Tibial artery (tissue), 4 donors: ENCODE measurements at regions not wholly inside any gene's neighbourhood (a gene's known extent, or its start where the extent isn't known, plus 50 kb on each side); places are given as distances from the start of the nearest gene placed in this dataset.
A peak's percentile ranks its signal among the peaks of the same experiment; 100 is the strongest.

Experiments used
- DNase-seq, 2 donors: peaks; one replicate each; pipeline ENCODE4 v3.0.0-alpha.2; 2019
- H3K27ac ChIP-seq, 2 donors: fragments of 200-600 bp; sonication (generic) in 1 of 2; 1 replicate in 1 of 2; 2 replicates in 1 of 2; pipeline ENCODE4 v1.5.1; 2018 to 2019; ENCODE audit warnings: mild to moderate bottlenecking in 1 of 2
- H3K27me3 ChIP-seq, 2 donors: fragments of 200-600 bp; sonication (generic) in 1 of 2; one replicate each; pipeline versions ENCODE4 v1.5.1 to v1.6.0; 2016 to 2019
- H3K36me3 ChIP-seq, 3 donors: fragments of 200-600 bp; sonication (generic) in 2 of 3; one replicate each; pipeline ENCODE4 v1.5.1; 2016 to 2019; ENCODE audit warnings: mild to moderate bottlenecking in 2 of 3
- H3K4me1 ChIP-seq, 4 donors: fragments of 200-600 bp; sonication (generic) in 2 of 4; 1 replicate in 3 of 4; 2 replicates in 1 of 4; pipeline ENCODE4 v1.5.1; 2016 to 2019
- H3K4me3 ChIP-seq, 2 donors: fragments of 200-600 bp; sonication (generic) in 1 of 2; 1 replicate in 1 of 2; 2 replicates in 1 of 2; pipeline ENCODE4 v1.5.1; 2018 to 2019; ENCODE audit warnings: mild to moderate bottlenecking in 2 of 2
- H3K9me3 ChIP-seq, 3 donors: fragments of 200-600 bp; sonication (generic) in 1 of 3; one replicate each; pipeline ENCODE4 v1.5.1; 2016 to 2019
- intact Hi-C: fragments of 100-400 bp; cut with DNase I; formaldehyde crosslinking; loops from one replicate; pipeline ENCODE4 v1.15.0; 2023; ENCODE audit warnings: low total_unique reads
- TF ChIP-seq, protein P1 (sequence below), 2 experiments: fragments of 200-600 bp in 1 of 2; fragments of 450-650 bp in 1 of 2; IDR thresholded peaks; one replicate each; pipeline ENCODE4 v1.5.1; 2017 to 2019; ENCODE audit warnings: antibody characterized with exemption in 2 of 2, mild to moderate bottlenecking in 1 of 2, moderate library complexity in 1 of 2

DNA sequence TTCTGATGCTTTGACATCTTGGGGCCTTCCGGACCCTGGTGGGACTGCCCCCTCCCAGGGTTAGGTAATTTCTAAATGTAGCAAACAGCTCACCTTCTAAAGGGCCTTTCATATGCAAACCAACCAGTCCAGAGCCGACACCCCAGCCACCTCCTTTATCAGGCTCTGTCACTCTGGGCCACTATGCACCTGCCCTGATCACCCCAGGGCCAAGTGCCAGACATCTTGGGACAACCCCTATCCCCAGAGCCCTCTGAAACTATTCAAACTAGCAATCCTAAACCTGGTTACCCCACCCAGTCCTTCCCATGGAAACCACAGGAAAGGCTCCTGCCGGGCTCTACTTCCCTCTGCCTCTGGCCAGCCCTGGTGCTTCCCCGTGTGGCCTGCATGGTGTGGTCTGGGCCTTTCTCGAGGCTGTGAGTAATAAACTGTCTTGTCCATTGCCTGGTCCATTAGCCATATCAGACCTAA, 91.2 kb upstream of the TNRC6C start:
- Histone ChIP-seq H3K4me1 (peaks cover 0 to 25% (median 12%) of the 10 kb centered on the region in 4 donors), H3K36me3 (no peaks in the 10 kb centered on the region), H3K9me3 (no peaks in the 10 kb centered on the region), H3K4me3 (no peak overlapping the region), H3K27ac (no peak overlapping the region), H3K27me3 (no peaks in the 10 kb centered on the region)
- TF ChIP-seq, protein P1, sequence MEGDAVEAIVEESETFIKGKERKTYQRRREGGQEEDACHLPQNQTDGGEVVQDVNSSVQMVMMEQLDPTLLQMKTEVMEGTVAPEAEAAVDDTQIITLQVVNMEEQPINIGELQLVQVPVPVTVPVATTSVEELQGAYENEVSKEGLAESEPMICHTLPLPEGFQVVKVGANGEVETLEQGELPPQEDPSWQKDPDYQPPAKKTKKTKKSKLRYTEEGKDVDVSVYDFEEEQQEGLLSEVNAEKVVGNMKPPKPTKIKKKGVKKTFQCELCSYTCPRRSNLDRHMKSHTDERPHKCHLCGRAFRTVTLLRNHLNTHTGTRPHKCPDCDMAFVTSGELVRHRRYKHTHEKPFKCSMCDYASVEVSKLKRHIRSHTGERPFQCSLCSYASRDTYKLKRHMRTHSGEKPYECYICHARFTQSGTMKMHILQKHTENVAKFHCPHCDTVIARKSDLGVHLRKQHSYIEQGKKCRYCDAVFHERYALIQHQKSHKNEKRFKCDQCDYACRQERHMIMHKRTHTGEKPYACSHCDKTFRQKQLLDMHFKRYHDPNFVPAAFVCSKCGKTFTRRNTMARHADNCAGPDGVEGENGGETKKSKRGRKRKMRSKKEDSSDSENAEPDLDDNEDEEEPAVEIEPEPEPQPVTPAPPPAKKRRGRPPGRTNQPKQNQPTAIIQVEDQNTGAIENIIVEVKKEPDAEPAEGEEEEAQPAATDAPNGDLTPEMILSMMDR (IDR thresholded peaks at IDR 0.05): no peak
- intact Hi-C loops: no loop called here
- DNase-seq: peak in 1 of 2 donors; percentile 43

DNA sequence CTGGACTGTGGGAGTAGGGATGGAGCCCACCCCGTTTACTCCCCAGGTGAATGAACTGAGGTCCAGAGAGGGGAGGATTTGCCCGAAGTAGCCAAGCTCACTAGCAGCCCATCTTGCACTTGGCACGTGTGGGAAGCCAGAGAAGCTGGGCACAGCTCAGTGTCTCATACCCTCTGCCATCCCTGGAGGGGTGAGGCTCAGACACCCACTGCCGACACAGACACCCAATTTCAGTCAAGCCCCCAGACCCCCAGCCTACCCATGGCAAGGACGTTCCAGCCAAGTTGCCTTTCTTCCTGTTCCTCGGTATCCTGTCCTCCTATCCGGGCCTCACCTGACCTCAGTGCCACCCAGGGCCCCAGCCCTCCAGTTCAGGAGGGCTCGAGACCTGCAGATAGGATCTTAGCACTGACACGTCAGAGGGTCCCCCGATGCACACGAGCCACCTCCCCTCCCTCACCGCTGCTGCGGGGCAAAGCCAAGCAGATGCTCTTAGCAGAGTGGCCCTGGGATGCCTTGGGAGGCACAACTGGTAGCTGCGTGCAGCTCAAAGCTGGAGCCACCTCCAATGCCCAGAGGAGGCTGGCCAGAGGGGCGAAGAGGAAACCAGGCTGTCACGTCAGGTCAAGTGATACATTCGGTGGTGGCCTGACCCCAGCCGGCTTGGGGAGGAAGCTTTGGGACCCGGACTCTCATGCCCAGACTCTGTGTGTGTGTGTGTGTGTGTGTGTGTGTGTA, 90.4 kb upstream of the TNRC6C start:
- H3K4me1 ChIP-seq: peaks cover 0 to 25% (median 12%) of the 10 kb centered on the region in 4 donors
- no peak overlapping the region for H3K4me3 ChIP-seq
- intact Hi-C loops: no loop called here
- no peaks in the 10 kb centered on the region for H3K27me3 ChIP-seq
- H3K9me3 ChIP-seq: no peaks in the 10 kb centered on the region
- H3K27ac ChIP-seq: no peak overlapping the region
- peak in 1 of 2 donors; percentile 59 for DNase-seq
- H3K36me3 ChIP-seq: no peaks in the 10 kb centered on the region
- TF ChIP-seq, protein P1 (IDR thresholded peaks at IDR 0.05): no peak

DNA sequence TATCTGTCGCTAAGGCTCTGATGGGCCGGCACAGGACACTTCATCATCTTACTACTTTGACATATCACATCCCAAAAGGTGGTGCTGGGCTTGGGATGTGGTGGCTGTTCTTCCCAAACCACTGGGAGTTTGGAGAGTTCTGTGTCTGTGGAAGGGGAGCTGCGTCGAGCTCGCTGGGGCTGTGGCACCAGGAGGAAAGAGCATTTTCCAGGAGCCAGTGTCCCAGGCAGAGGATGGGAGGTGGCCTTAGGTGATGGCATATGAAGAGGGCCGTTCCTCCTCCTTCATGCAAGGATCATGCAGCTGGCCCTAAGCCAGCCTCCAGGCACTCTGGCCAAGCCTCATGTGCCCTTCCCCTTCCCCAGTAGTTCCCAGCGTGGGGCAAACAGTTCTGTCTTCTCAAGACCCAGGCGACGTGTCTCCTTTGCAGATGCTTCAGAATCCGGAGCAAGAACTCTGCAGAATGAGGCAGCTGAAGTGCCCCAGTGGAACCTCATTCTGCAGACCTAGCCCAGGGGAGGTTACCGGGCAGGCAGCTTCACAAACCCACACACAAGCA, 89.4 kb upstream of the TNRC6C start:
- no peak for DNase-seq
- H3K27me3 ChIP-seq: no peaks in the 10 kb centered on the region
- H3K36me3 ChIP-seq: no peaks in the 10 kb centered on the region
- H3K27ac ChIP-seq: no peak overlapping the region
- intact Hi-C loops: no loop called here
- H3K4me1 ChIP-seq: peaks cover 0 to 24% (median 12%) of the 10 kb centered on the region in 4 donors
- H3K9me3 ChIP-seq: no peaks in the 10 kb centered on the region
- TF ChIP-seq, protein P1 (IDR thresholded peaks at IDR 0.05): no peak
- no peak overlapping the region for H3K4me3 ChIP-seq

DNA sequence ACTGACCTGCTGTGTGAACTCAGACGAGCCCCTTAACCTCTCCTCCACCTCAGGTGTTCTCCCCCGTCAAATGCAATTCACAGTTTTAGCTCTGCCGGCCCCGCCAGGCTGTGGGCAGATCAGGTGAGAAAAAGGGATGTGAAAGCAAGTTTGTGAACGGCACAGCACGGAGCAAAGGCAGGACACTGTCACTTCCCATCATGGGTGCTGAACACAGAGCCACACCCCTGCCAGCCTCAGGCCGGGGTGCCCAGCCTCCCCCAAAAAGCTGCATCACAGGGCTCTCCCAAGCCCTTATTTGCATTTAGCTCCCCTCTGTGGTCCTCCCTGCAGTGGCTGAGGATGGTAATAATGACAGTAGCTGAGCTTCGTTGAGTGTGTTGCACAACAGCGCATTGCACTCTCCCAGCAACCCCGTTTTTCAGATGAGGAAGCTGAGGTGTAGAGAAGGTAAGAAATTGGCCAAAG, 88.8 kb upstream of the TNRC6C start:
- no peak overlapping the region for H3K4me3 ChIP-seq
- H3K27ac ChIP-seq: no peak overlapping the region
- no peaks in the 10 kb centered on the region for H3K27me3 ChIP-seq
- H3K4me1 ChIP-seq: peaks cover 0 to 26% (median 11%) of the 10 kb centered on the region in 4 donors
- DNase-seq: no peak
- intact Hi-C loops: no loop called here
- H3K36me3 ChIP-seq: no peaks in the 10 kb centered on the region
- TF ChIP-seq, protein P1 (IDR thresholded peaks at IDR 0.05): no peak
- H3K9me3 ChIP-seq: no peaks in the 10 kb centered on the region

DNA sequence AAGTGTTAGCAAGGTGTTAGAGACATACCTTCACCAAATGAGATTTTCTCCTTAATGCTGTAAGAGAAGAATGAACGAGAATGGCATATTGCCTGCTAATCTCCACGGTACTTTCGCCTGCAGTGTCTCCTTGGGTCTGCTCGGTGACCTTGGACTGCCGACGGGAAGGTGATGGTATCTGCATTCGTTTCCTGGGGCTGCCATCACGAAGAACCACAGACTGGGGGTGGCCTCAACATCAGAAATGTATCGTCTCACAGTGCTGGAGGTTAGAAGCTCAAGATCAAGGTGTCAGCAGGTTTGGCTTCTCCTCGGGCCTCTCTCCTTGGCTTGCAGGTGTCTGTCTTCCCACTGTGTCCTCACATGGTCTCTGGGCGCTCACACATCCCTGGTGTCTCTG, 86.3 kb upstream of the TNRC6C start:
- TF ChIP-seq, protein P1 (IDR thresholded peaks at IDR 0.05): no peak
- H3K9me3 ChIP-seq: peaks cover 0 to 14% (median 7%) of the 10 kb centered on the region in 3 donors
- H3K4me3 ChIP-seq: no peak overlapping the region
- peaks cover 0 to 23% (median 0%) of the 10 kb centered on the region in 4 donors for H3K4me1 ChIP-seq
- H3K27me3 ChIP-seq: no peaks in the 10 kb centered on the region
- no peak overlapping the region for H3K27ac ChIP-seq
- no peak for DNase-seq
- H3K36me3 ChIP-seq: no peaks in the 10 kb centered on the region
- intact Hi-C loops: no loop called here
